Activated CD4-positive, alpha-beta T cell treated with anti-CD3 and anti-CD28 coated beads for 24 hours (primary cell): ENCODE measurements at regions not wholly inside any gene's neighbourhood (a gene's known extent, or its start where the extent isn't known, plus 50 kb on each side); places are given as distances from the start of the nearest gene placed in this dataset.

Experiments used
- DNase-seq, 2 donors: peaks; one replicate each; pipeline ENCODE4 v3.0.0-alpha.2; 2020; ENCODE audit warnings: low read depth in 2 of 2

DNA sequence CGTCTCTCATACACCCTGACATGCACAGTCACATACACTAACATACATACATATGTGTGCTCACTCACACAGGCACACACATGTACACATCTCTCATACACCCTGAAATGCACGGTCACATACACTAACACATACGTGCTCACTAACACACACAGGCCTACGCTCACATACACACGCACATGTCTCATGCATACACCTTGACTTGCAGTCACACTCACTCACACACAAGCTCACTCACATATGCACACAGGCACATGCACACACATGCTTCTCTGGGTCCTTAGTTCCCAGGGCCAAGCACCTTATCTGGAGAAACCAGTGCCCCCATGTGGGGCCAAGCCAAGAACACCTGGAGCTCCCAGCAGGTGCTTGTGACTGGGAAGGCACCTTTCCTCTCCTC is 240.3 kb downstream of the RBFOX3 start:
- DNase-seq, result no peak

DNA sequence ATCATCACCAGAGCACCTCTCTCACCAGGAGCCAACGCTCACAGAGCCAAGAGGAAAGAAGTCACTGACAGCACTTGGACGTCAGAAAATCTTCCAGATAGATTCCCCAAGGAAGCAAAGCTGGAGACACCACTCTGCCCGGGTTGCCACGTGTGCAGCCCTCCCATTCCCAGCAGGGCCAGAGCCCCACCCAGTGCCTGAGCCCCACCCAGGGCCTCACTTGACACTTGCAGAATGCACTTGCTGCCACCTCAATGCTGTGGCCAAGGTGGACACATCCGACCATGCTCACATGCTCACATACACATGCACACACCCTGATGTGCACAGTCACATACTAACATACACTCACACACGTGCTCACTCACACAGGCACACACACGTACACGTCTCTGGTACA is 240.7 kb downstream of the RBFOX3 start:
- DNase-seq, result no peak

DNA sequence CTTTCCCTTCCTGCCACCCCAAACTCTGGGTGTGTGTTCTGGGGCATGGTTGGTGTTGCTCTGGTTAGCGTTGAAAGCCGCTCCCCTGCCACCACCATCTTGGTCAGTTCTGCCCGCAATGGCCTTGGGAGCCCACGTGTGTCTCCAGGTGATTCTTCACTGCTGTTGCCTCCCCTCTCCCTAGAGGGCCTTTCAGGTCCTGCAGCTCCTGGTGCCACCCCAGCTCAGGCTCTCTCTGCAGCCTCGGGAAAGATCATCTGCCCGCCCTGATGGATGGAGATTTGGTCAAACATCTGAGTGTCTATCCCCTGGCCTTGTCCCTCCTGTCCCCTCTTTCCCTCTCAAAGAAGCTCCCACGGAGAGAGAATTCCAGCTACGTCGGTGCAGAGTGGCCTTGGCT is 241.3 kb downstream of the RBFOX3 start:
- no peak for DNase-seq

DNA sequence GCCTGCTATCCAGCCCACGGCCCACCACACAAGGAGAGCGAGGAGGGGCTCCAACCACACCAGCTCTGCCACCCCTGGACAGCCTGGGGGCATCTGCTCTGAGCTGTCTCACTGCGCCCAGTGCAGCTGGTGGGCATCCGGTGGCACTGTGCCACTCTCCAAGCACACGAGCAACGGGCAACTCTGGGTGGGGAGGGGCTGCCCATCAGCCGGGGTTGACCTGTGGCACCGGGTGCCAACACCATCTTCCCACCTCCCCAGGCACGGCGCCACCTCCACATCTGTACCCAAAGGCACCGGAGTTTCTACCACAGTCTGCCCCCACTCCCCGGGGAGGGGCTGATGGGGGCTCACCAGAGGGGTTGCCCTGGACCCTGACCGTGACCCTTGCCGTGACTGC is 241.8 kb downstream of the RBFOX3 start:
- DNase-seq, result no peak

DNA sequence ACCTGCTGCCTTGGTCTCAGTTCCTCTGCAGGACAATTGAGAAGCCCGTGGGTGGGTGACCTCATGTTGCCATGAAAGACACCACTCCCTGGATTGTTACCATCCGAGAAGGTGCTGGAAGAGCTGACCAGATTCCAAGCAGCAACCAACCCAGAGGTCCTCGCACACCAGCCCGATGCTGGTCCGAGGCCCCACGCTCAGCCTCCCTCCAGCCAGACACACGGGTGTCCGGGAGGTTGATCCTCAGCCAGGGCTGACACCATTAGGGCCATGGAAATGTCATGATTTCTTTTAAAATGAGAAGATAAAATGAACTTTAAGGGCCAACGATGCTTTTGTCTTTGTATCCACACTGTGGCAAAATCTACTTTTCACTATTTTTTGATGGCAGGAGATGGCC is 242.3 kb downstream of the RBFOX3 start:
- no peak for DNase-seq

DNA sequence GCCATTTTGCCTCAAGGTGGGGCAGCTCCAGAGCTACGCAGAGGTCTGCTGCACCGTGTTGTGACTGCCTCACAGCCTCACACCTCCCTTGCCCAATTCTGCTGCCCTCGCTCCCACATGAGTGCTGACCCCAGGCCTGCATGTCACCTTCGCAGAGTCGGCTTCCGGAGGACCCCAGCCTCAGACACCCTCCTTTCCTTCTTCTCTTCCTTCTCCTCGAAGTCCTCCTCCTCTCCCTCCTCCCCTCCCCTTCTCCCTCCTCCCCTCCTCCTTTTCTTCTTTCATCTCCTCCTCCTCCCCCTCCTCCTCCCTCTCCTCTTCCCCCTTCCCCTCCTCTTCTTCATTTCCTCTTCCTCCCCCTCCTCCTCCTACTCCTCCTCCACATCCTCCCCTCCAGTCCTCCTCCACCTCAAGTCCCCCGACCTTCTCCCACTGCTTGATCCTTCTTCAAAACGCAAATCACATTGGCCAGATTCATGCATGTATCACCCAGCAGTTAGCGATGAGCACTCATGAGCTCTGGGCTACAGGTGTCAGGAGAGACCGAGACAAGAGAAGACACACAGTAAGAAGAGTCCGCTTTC is 243.8 kb downstream of the RBFOX3 start:
- DNase-seq, result no peak

DNA sequence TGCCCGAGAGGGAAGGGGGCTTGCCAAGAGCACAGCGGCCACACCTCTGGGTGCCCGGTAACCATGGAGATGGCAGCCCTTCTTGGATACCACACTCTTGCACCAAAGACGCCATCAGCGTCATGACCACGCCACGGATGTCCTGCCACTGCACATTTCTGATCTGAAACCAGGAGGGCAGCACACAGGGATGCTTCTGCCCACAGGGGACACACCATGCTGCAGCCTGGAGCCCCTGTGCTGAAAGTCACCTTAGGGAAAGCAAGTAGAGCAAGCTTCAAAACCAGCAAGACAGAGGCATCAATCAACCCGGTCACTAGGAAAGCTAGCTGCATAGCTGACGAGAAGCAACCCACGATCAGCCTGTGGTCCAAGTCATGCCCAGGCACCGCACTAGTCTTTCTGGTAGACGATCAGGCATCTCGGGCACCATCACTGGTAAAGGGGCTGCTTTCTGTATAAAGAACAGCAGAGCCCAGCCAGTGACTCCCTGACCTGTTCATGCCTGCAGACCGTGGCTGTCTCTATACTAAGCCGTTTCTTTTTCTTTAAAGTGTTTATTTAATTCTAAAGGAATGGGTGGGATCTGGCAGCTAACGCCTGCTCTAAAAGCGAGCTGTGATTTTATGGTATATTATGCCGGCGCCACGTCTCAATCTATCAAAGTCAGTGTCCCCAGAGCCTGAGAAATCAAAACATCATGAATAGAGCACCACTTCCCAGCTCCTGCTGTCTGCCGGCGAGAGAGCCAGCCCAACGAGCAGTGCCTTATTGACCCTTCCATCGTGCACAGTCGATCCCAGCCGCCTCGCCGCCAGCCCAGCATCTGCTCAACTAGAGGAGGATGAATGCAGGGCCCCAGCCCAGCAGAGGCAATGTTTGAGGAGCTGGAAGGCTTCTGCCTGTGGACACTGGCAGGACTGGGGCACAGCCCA is 244.7 kb downstream of the RBFOX3 start:
- no peak for DNase-seq

DNA sequence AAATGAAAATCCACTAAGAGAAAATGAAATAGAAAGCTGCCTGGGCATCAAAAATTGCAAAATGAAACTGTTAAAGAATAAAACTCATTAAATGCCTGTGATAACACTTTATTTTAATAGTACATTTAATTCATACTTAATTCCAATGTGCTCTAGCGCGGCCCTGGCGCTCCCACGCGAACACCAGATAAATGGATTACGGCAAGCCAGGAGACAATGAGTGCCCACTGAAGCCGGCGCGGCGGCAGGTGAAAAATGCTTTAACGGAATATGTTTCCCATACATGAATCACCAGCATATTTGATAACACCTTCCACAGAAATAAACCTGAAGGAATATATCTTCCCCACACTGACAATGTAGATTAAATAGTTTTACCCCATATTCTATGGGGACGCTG is 245.5 kb downstream of the RBFOX3 start:
- no peak for DNase-seq

DNA sequence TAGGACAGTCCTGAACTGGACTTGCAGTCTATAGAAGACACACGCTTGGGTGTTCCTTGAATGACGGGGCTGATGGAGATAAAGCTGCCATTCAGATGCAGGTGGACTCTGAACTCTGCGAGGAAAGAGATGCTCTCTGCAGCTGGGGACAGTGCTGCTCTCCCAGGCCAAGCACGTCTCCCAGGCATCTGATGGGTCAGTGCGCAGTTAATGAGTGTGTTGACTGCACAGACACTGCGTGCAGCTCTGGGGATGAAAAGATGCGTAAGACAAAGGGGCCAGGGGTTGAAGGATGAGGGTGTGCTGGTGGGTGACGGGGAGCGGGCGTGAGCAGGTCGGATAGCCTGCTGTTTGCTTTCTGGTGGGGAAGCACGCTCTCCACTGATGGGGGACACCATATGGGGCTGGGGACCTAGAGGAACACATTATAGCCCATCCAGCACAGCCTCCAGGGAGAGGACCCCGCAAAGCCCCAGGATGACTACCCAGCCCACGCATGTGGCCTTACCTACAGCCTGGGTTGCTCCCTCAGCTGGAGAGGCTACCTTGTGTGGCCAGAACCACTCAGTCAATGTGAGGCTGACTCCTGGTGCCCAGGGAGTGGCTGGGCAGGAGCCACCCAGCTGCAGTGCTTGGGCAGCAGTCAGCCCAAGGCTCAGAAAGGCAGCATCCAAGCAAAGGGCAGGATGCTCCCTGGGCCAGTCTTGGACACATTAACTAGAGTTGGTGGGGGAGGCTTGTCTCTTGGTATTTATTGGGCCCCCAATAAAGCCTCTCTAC is 246.3 kb downstream of the RBFOX3 start:
- DNase-seq, result no peak

DNA sequence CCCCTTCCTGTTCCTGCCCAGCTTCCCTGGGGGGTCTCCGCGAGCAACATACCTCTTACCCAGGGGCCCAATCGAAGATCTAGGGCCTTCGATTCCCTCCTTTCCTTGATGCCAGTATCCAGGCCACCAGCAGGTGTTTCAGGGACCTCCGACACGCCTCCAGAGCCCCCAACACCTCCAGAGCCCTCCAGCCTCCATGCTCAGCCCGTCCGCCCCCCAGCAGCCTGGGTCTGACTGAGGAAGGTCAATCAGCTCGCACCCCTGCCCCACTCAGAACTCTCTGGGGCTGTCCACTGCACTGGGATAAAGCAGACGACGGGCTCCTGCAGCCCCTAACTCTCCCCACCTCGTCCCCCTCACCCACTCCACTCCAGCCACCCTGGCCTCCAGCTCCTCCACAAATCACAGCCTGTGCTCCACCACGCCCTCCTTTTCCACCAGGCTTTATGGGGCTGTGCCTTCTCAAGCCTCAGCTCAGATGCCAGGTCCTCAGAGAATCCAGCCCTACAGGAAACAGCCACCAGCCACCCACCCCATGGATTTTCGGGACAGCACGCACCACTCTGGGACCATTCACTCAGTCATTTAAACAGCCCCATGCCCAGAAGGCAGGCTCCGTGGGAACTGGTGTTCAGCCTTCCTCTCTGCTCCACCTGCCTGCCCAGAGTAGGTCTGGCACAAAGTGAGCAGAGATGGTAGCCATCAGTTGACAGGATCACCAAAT is 247.1 kb downstream of the RBFOX3 start:
- no peak for DNase-seq

DNA sequence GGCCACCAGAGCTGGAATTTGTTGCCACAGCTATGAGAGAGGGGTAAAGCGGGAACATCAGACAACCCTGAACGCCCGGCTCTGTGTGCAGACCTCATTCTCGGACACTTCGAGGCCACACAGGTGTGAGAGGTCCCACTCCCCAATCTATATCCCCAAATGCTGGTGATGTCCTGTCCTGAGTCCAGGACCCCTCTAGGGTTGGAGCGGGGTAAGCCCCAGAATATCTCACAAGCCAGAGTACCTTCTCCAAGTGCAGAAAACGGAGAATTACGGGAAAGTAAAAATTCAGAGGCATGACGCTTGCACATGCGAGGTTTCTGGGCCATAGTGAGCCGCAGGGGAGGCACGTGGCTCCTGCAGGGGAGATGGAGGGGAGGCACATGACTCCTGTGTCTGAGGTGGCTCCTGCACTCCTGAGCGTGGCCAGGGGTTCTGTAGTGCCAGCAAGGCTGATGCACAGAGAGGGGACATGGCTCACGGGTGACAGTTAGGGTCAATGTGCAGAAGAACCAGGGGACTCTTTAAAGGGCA is 248.0 kb downstream of the RBFOX3 start:
- no peak for DNase-seq

DNA sequence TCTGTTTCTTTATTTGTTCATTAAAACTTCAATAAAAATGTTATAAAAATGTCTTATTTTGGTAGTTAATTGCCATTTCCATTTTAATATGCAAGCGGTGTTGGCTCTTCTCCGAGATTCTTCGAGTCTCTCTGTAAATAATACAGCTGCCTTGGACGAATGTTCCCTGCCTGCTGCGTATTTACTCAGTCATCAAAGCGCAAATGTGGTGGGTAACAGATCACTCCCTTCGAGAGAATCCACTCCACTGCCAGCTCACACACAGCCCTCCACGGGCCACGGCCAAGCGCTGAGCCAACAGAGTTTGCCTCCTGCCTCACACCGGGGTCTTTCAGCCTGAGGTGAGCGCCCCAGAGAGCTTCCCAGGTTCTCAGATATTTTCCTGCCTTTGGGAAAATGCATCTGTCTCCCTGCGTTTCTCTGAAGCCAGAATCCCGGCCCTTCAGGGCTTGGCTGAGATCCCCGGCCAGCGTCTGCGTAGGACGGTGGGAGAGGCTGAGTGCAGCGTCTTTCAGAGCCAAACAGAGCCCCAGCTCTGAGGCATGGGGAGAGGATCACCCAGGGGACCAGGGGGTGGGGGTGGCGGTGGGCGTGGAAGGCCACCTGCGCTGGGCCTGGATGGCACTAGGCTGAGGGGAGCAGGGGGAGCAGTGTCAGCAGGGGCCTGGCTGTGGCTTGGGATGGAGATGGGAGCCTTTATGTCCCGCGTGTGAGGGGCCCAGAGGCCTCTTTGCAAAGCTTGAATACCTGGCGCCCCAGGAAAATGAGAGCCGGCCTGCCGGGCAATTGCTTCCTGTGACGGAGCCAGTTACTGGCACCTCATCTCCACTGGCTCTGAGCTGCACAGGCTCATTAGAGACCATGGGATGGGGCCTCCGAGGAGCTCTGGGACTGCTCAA is 248.7 kb downstream of the RBFOX3 start:
- no peak for DNase-seq

DNA sequence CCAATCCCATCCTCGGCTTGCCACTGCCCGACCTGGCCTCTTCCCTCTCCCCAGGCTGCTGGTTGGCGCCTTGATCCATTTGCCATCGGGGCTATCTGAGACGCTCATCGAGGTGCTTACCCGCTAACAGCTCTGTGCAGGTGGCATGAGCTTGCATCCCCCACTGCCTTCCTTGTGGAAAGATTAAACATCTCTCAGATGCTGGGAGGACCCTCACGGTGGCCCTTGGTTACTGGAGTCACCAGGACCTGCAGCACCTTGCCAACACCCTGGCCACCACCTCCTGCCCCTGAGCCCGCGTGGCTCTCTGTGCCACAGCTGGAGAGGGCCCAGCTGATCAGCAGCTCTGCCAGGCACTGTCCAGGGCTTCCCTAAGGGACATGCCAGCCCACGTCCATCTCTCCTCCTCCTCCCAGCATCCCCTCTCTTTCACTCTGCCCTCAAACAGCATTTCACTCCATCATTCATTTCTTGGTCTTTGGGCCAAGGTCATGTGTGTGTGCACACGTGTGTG is 249.6 kb downstream of the RBFOX3 start:
- no peak for DNase-seq

DNA sequence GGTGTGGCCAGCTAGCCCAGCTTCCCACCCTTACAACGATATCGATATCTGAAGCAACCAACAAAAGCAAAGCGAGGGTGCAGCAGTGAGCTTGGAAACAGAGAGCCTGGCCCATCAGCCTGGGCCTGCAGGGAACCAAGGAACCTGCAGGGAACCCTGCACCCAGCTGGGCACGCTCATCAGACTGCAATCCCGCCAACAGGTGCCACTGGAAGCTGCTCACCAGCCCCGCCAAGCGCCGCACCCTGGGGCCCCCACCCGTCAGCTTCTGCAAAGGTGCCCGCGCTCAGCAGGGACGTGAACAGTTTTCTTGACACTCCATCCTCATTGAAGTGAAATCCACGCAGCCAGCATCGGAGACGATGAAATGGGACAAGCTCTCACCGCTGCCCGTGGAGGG is 250.7 kb downstream of the RBFOX3 start:
- DNase-seq, result no peak

DNA sequence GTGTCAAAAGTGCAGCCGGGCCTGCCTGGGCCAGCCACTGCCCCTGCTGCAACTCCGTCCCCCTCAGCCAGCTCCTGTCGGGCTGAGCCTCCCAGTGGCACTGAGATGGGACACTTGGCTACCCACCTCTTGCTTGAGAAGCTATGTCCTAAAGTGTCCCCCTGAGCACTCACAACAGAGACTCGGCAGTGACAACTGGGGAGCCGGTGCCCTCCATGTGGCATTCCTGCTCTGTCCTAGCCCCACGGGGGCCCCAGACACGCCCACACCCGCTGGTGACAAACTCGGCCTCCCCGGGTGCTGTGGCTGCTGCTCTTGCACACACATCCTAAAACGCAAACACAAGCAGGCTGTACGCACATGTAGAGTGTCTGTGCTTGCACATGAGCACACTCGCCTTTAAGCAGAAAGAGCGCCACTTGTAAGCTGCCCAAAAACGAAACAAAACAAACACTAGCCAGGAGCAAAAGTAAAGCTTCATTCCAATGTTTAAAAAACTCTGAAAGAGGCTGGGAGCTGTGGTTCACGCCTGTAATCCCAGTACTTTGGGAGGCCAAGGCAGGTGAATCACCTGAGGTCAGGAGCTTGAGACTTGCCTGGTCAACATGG is 253.9 kb downstream of the RBFOX3 start:
- no peak for DNase-seq

DNA sequence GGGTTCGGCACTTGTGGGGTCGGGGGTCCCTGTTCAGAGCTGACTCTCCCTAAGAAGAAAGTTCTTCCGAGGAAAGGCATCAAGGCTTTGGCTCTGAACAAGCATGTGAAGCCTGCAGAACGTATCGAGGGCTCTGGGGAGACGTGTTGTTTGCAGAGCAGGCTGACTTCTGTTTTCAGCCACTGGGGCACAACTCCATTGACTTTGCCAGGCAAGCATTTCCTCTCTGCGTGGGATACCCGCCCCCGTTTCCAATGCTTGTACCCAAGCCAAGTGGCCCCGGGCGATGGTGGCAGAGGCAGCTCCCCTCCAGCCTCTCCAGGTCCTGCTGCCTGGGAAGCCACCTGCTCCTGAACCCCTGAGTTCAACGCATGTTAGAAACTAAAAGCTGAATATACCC is 255.7 kb downstream of the RBFOX3 start:
- DNase-seq, result no peak

DNA sequence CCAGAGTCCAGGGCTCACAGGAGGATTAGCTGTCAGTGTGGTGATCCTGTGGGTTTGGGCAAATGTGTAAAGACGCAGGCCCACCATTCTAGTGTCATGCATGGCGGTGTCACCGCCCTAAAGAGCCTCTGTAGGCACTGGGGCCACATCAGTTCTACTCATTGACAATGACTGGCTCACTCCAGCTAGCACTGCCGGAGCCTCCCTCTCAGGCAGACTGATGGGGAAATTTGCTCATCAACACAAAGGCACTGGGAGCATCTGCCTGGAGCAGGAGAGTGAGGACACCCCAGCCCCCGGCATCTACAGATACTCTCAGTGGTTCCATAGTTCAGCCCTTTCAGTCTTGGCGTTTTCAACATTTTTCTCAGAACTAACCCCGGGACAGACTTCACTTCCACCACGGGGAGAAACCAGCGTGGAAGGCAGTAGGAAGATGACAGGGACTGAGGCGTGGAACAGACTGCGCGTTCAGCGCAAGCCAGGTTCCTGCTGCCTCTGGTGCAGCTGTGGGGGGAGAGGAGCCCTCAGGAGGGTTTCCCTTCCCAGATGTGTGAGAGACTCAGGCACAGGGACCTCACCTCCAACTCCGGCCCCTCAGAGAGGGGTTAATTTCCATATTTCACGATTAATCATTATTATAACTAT is 256.6 kb downstream of the RBFOX3 start:
- DNase-seq, result no peak

DNA sequence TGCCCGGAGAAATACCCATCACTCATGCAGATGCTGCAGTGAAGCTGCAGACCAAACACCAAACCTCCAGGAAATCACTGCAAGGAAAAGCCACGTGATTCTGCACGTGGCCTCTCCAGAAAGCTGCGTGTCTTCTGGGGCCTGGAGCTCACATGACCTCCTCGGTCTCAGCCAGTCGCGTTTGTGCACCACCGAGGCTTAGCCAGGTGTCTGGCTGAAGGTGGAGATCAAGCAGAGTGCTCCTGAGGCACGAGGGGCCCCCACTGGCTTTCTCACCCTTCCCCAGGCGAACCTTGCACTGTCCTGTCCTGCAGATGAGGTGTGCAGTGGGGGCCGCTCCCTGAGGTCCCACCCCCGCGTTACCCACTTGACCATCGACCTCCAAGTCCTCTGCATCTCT is 257.3 kb downstream of the RBFOX3 start:
- no peak for DNase-seq

DNA sequence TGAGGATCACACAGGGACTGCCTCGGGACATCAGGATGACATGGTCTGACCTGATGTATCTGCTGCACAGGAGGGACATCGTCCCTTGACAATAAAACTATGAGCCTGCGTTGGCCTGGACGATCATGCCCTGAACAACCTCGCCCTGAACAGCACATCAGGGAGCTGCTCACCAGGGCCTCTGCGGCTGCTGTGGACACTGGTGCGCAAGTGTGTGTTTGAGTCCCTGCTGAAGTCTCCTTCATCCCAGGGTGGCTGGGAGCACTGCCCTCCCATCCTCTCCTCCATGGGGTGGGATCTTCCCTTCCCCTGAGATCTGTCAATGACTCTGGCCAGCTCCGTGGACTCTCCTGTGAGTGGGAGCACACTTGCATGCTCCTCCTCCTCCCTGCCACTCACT is 257.8 kb downstream of the RBFOX3 start:
- DNase-seq, result no peak

DNA sequence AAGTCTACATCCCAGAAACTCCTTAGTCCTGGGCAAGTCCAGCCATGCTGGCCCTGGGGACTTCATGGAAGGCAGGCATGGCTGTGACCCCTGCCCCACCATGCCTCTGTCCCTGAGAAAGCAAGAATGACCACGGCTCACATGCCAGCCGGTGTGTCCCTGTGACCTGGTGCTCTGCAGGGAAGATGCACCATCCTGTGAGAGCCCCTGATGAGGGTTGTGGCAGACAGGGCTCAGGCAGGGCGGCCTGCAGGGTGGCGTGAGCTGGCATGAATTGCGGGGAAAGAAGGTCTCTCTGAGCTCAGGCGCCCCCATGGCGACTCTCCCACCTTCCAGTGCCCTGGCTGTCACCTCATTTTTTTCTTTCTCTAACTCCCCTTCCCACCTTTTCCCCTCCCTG is 260.3 kb downstream of the RBFOX3 start:
- no peak for DNase-seq
